Mucosa of gallbladder (tissue), 1 donor: ENCODE measurements at regions not wholly inside any gene's neighbourhood (a gene's known extent, or its start where the extent isn't known, plus 50 kb on each side); places are given as distances from the start of the nearest gene placed in this dataset.
A peak's percentile ranks its signal among the peaks of the same experiment; 100 is the strongest.
"Not testable (repeated sequence)": the region's sequence is repeated elsewhere in the genome, so short reads cannot be mapped to it uniquely, and the experiment has no call there.

ENCODE experiments used
- DNase-seq: peaks from one replicate; pipeline ENCODE4 v3.0.0-alpha.2; 2020; ENCODE audit warnings: low spot score
- donor health status: DM: no; HTN: no; CAD: no.

GRCh38 chr6:131427434-131428058 is 145.5 kb upstream of the ARG1 start:
- DNase-seq = no peak

GRCh38 chr6:131430531-131430930 is 142.5 kb upstream of the ARG1 start:
- DNase-seq = no peak

DNA sequence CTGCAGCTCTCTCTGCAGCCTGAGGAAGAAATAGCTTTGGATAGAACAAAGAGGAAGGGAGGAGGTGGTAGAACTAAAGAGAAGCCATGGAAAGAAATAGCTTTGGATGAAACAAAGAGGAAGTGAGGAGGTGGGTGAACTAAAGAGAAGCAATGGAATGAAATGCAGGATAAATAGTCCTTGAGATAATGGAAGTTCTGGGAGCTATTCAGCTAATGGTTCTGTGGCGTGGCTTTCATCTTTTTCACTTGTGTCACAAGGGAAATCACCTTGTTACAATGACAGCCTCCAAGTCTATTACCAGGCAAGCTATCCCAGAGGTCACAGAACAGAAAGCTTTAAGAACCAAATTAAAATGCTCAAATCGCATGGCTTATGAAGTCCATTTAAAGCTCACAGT is 141.3 kb upstream of the ARG1 start:
- no peak for DNase-seq

- DNase-seq = no peak
Measured at GRCh38 chr6:131433927-131434326, 139.1 kb upstream of the ARG1 start.

GRCh38 chr6:131436358-131436757 is 136.7 kb upstream of the ARG1 start:
- no peak for DNase-seq

DNA sequence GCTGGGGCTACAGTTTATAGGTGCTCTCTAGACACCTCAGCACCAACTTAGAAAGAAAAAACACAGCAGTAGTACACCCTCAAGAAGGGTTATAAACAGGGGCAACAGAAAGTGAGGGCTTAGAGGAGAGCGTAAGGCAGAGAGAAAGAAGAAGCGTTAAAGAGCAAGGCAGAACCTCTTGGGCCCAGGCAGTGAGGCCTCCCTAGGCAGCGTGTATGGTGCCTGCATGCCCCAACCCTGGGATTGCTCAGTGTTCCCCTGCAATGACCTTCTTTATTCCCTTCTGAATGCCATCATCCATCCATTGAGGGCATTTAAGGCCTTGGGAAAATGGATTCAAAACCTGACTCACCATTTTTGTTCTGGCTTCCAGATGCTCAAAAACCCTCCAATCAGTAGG is 130.0 kb upstream of the ARG1 start:
- DNase-seq = no peak

GRCh38 chr6:131443514-131443913 is 129.5 kb upstream of the ARG1 start:
- DNase-seq = no peak

- not testable (repeated sequence) for DNase-seq
Measured at GRCh38 chr6:131445356-131445755, 127.7 kb upstream of the ARG1 start.

GRCh38 chr6:131450861-131451260 is 122.2 kb upstream of the ARG1 start:
- DNase-seq = no peak

GRCh38 chr6:131451321-131452144 is 121.5 kb upstream of the ARG1 start:
- DNase-seq = no peak

DNA sequence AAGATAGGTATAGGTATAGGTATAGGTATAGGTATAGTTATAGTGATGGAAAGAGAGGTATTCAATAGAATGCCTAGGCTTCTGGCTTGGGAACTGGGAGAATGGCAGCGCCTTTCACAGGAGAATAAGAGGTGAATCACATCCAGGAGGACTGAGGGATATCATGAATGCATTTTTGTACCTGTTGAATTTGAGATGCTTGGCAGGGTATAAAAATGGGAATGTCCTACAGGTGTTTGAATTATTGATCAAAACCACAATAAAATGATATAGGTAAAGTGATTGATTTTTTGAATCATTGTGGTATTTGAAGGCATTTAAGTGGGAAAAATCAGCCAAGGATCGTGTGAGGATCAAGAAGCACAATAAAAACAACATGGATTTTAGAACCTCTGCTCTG is 119.2 kb upstream of the ARG1 start:
- DNase-seq = no peak

- DNase-seq = no peak
Measured at GRCh38 chr6:131456565-131456964, 116.5 kb upstream of the ARG1 start.

DNA sequence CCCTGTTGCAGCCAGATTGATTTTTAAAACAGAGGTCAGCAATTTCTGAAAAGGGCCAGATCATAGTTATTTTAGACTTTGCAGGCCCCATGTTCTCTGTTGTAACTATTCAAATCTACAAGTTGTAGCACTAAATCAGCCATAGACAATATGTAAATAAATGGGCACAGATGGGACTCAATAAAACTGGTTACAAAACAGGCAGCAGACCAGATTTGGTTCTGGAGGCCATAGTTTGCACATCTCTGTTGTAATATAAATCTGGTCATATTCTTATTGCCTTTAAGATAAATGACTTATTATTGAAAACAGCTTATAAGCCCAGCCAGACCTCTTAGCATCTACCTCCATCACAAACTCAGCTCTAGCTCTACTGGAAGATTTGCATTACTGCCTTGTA is 114.0 kb upstream of the ARG1 start:
- no peak for DNase-seq

DNA sequence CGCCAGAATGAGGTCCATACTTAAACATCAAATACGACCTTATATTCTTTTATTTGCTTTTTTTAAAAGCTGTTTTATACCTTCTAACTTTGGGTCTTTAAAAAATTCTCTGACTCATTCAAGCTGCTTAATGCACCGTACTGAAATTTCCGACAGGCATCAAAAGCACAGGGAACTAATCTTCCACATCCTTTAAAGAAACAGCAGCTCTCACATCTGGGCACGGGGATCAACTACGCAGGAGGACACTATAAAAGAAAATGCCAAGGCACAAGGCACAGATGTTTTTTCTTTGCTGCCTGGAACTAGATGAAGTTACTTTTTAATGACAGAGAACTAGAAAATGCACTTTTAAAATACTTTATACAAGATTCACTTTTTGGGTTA is 112.4 kb upstream of the ARG1 start:
- no peak for DNase-seq

DNA sequence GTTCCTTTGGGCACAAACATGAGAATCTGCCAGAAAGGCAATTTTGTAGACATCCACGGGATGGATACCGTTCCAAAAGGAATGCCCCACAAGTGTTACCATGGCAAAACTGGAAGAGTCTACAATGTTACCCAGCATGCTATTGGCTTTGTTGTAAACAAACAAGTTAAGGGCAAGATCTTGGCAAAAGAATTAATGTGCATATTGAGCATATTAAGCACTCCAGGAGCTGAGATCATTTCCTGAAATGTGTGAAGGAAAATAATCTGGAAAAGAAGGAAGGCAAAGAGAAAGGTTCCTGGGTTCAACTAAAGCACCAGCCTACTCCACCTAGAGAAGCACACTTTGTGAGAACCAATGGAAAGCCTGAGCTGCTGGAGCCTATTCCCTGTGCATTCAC is 103.9 kb upstream of the ARG1 start:
- no peak for DNase-seq

- DNase-seq = no peak
Measured at GRCh38 chr6:131470534-131470933, 102.5 kb upstream of the ARG1 start.

DNA sequence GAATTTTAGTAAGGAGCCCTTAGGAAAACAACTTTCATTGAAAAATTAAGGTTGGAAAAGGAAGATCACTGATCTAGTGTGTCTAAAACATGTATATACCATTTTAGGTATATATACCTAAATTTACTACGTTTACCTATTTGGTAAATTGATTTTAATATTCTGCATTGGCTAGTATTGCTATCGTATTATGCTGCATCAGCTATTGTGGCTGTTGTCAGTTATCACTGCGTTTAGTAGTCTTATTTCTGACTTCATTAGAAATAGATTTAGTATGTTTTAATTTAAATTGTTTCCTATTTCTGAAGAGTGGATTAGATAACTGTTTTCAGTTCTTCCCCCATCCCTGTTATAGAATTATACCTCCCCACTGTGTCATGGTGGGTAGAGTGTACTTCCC is 101.7 kb upstream of the ARG1 start:
- DNase-seq = no peak

DNA sequence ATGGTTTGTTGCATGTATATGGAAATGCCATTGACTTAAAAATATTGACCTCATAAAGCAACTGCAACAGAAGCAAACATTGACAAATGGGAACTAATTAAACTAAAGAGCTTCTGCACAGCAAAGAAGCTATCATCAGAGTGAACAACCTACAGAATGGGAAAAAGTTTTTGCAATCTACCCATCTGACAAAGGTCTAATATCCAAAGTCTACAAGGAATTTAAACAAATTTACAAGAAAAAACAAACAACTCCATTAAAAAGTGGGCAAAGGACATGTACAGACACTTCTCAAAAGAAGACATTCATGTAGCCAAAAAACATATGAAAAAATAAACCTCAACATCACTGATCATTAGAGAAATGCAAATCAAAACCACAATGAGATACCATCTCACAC is 99.7 kb upstream of the ARG1 start:
- DNase-seq = not testable (repeated sequence)

GRCh38 chr6:131476362-131476761 is 96.7 kb upstream of the ARG1 start:
- no peak for DNase-seq

DNA sequence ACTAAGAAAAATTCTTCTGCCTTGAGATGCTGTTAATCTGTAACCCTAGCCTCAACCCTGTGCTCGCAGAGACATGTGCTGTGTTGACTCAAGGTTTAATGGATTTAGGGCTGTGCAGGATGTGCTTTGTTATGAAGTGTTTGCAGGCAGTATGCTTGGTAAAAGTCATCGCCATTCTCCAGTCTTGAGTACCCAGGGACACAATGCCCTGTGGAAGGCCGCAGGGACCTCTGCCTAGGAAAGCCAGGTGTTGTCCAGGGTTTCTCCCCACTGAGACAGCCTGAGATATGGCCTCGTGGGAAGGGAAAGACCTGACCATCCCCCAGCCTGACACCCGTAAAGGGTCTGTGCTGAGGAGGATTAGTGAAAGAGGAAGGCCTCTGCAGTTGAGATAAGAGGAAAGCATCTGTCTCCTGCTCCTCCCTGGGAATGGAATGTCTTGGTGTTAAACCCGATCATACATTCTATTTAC is 94.2 kb upstream of the ARG1 start:
- DNase-seq = peak; percentile 11

- no peak for DNase-seq
Measured at GRCh38 chr6:131486608-131487007, 86.4 kb upstream of the ARG1 start.

GRCh38 chr6:131488780-131489179 is 84.2 kb upstream of the ARG1 start:
- DNase-seq = no peak

GRCh38 chr6:131490441-131490840 is 82.6 kb upstream of the ARG1 start:
- no peak for DNase-seq
